Left lobe of liver (tissue), 2 donors: ENCODE measurements at regions not wholly inside any gene's neighbourhood (a gene's known extent, or its start where the extent isn't known, plus 50 kb on each side); places are given as distances from the start of the nearest gene placed in this dataset.

ENCODE experiments used
- ATAC-seq: fragments of 200-7000 bp; cut with Tn5 transposase; one replicate; pipeline ENCODE4 v1.9.1; 2020; ENCODE audit warnings: mild to moderate bottlenecking, moderate library complexity
- DNase-seq: peaks from one replicate; pipeline ENCODE4 v3.0.0-alpha.2; 2020; ENCODE audit warnings: low spot score
- donor health status: DM: no; HTN: no; CAD: no; lungs with moderate emphysema.
- donor health status: DM: no; HTN: yes; CAD: no.

- no peak for ATAC-seq
- no peak for DNase-seq
These were observed 208.9 kb upstream of the WSCD1 start for GRCh38 chr17:5861246-5861645.

- ATAC-seq (no peak), DNase-seq (no peak)
These were observed 208.3 kb upstream of the WSCD1 start for GRCh38 chr17:5861854-5862253.

DNA sequence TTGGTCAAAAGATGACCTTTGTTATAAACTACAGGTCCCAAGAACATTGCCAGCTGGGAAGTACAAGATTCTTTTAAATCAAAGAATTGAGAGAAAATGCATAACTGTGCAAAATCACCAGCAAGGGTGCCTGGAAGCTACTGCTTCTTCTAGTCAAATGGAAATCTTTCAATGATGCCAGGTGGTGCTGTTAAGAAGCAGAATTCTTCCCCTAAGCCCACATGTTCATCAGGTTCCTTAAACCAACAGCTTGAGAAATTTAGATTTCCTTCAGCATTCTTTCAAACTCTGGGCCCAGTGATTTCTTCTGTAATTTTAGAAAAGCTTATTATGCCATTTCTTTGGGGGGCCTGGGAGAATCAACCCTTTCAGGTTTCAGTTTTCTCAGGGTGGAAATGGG, 207.8 kb upstream of the WSCD1 start:
- DNase-seq (no peak), ATAC-seq (no peak)

DNA sequence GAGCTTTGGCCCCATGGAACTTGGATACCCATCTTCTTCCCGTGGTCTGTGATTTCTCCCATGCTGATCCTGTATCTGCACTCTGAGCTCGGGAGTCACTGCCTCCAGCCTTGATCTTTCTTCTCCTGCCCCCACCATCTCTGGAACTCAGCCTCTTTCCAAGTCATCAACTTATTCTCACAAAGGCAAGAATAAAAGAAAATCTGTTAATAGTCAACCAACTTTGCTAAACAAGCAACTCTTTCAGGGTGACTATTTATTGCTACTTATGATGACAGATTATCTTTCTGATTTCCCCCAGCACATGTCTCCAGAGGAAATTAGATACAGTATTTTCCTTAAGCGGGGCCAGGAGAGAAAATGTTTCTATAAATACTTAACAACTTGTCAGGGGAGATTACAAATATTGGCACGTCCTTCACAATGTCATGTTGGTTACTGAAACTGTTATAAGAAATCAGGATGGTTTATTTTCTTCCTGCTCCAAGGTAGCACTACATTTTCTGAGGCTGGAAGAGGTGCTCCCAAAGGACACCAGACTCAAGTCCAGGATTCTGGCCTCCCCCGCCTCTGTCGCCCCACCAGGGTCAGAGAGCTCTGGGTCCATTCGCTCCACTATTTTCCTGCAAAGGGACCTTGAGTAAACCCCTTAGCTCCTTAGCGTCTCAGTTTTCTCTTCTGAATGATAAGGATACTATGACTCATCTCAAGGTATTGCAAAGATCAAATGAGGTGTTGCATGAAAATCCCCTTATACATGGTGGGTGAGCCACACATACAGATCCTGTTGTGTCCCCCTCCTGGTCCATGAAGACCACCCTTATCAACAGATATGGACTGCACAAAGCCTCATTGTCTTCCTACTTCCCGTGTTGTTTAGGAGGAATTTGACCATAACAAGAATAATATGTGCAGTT, 205.2 kb upstream of the WSCD1 start:
- DNase-seq (no peak), ATAC-seq (no peak)

DNA sequence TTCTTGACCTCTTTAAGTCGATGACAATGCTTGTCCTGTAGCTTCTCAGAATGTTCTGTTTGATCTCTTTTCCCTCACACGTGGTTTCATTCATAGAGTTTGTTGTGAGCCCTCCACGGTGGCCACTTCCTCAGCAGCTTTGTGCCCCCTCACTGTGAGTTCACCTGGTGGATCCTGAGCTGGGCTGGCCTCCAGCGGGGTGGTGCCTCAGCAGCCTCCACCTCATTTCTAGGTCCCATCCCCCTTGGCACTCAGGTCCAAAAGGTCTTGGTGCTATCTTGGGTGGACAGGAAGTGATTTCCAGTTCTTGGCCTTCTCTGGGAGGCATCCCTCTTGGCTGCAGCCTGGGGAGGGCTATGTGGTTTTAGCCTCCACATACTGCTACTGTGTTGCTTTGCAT, 203.2 kb upstream of the WSCD1 start:
- ATAC-seq (no peak), DNase-seq (no peak)

DNA sequence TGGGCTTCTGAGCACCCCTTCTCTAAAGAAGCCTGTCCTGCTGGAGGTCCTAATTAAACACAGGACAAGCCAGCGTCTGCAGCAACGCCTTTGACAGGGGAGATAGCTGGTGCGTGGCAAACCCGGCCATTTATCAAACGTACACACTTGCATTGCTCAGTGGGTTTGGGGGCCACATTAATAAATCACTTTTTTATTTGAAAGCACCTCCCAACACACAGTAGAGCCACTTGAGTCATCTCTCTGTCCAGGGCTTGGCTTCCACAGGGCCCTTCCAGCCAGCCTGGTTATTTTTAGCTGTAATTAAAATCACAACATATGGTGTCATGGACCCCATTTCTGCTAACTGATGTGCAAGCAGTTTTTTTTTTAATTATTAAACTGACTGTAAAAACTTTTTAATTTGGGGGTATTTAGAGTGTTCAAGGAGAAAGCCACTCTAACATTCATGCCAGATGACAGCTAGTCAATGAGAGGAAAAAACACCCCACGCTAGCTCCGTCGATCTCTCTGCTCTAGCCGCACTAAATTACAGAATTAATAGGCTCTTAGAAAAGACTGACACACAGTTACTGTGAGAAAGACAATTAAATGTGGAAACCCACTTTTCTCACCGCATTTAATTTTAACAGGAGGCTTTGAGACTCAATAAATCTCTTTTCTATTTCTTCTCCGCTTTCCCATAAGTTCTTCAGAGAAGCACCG, 201.0 kb upstream of the WSCD1 start:
- ATAC-seq (no peak), DNase-seq (no peak)

DNA sequence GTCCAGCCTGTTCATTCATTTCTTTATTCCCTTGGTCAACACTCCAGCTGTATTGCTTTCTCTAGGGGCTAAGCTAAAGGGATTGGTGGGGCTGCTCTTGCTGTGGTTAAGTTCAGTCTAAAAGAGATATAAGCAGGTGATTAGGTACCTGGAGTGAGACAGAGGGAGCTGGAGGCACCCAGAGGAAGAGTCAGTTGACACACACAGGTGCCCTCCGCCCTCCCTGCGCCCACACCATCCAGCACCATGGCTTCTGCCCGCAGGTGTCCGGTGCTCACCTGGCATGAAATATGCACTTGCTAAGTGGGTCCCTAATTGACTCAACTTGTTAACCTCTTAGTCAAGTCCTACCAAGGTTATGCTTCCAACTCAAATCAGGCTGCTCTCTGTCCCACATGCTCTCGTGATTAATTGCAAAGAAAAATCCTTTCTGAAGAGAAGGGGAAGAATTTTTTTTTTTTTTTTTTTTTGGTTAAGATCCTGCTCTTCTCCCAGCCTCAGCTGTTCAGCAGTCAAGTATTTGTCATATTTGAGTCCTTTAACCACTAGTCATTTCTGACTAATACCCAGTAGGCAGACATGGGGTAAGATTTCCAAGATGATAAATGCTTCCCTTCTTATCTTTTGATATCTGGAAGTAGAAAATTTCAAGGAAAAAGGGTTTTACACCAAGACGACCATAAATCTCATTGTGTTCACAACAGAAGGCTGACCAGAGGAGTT, 199.8 kb upstream of the WSCD1 start:
- ATAC-seq = no peak
- no peak for DNase-seq

- no peak for ATAC-seq
- no peak for DNase-seq
These were observed 198.5 kb upstream of the WSCD1 start for GRCh38 chr17:5871666-5872065.

DNA sequence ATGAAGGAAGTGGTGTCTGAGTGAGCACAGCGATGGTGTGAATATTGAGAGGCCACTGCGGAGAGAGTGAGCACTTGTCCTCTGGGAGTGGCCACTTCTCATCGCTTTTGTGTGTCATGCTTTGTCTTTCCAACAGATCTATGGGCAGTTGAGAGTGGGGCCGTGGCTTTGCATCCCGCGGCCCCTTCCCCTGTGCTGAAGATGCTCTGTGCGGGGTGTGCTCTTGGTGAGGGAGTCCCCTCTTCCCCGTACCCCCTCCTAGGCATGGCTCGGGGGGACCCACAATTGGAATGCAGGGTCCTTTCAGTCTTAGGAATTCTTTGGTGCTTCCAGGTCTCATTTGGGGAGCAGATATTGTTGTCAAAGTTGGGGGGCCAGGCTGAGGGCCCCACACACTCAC, 197.3 kb upstream of the WSCD1 start:
- ATAC-seq = no peak
- no peak for DNase-seq

DNA sequence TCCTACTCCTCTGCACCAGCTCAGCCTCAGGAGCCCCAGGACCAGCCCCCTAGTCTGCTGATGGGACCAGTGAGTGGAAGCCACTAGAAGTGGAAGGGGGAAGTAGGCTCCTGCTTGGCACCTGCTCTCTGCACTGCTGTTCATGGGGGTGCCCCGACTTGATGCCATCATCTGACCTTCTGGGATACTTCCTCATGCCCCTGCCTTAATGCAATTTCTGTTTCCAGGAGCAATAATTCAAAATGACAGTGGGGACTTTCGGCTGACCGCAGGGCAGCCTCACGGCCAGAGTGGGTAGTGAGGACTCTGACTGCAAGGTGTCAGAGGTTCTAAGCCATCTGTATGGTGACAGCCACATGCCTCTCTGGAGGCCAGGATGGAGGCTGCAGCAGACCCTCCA, 196.4 kb upstream of the WSCD1 start:
- ATAC-seq = no peak
- no peak for DNase-seq

- DNase-seq (no peak), ATAC-seq (no peak)
These were observed 195.7 kb upstream of the WSCD1 start for GRCh38 chr17:5874486-5874885.

DNA sequence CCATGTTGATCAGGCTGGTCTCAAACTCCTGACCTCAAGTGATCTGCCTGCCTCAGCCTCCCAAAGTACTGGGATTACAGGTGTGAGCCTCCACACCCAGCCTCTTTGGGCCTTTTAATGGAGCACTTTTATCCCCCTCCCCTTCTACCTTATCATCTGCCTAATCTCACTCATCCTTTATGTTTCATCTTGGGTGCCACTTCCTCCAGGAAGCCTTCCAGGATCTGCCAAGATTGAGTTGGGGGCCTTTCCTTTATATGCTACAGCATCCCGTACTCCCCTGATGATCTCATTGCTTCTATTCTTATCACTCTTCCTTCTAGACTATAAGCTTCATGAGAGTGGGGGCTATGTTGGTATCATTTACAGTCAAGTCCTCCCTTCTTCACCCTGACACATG, 192.8 kb upstream of the WSCD1 start:
- DNase-seq (no peak), ATAC-seq (no peak)

DNA sequence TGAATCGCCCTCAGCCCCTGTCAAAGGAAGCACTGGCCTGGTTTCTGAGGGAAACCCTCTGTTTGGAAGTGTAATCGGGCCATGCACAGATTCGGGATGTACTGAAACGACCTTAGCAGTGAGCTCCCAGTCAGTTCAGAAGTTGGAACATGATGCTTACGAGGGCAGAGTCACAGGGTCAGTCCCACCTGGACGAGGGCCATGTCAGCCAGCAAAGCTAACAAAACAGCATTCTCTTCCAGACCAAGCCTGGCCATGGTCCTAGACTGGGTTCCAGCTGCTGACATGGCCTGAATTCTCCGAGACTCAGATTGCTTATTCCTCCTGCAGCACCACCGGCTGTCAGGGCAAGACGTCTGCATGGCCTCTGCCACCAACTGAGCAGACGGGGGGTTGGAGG, 192.2 kb upstream of the WSCD1 start:
- ATAC-seq (peak; percentile 97), DNase-seq (peak; percentile 84)

DNA sequence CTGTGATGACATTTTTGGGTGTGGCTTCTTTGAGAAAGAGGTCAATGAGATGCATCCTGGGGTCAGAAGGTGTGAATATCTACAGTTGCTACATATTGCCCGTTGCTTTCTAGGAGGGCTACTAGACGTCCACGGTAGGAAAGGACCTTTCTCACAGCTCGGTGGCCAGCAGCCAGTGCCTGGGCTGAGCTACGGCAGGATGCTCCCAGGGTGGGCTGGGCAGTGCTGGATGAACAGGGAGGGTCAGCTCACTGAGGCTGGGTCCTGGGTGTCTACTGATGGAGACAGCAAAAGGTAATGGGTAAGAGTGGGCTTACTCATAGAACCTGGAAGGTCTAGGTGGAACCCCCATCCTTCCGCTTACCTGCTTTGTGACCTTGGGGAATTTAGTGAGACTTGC, 188.3 kb upstream of the WSCD1 start:
- ATAC-seq (no peak), DNase-seq (no peak)

DNA sequence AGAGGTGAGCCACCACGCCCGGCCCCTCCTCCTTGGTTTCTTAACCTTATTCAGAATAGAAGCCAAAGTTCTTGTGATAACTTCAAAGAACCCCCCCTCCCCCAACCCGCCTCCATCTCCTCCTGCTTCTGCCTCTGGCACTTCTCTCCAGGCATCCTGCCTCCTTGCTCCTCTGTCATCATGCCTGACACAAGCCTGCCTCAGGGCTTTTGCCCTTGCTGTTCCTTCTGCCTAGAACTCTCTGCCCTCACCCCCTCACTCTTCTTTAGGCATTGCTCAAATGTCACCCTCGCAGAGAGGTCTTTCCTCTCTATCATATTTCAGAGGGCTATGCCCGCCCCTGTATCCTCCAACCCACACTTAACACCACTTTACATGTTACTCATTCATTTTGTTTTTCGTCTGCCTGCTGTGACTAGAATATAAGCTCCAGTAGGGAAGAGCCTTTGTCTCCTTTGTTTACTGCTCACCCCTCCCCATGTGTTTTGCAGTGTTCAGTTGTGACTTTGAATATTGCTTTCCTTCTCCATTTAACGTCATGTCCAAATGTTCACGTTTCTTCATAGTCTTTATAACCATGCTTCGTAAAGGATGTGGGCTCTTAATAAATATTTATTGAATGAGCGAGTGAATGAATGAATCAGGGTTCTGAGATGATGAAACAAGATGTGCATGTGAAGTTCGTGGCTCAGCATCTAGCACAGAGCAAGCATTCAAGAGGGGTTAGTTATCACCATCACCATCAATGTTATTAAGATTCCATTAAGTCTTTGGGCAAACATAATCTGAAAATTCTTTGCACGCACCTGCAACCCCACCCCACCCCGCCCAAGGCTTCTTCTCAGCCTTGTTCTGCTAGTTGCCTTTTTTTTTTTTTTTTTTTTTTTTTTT, 186.2 kb upstream of the WSCD1 start:
- ATAC-seq = no peak
- DNase-seq = no peak

GRCh38 chr17:5885336-5885735, 184.8 kb upstream of the WSCD1 start:
- DNase-seq (no peak), ATAC-seq (no peak)

- ATAC-seq (no peak), DNase-seq (no peak)
These were observed 181.4 kb upstream of the WSCD1 start for GRCh38 chr17:5888811-5889210.

GRCh38 chr17:5892921-5893675, 177.1 kb upstream of the WSCD1 start:
- ATAC-seq = no peak

GRCh38 chr17:5893741-5894140, 176.4 kb upstream of the WSCD1 start:
- ATAC-seq (no peak), DNase-seq (no peak)

More at GRCh38 chr17:5892921-5893675, 177.1 kb upstream of the WSCD1 start:
- DNase-seq = no peak

GRCh38 chr17:5895276-5895675, 174.9 kb upstream of the WSCD1 start:
- DNase-seq = no peak
- ATAC-seq = no peak
